ENCODE measurements at regions not wholly inside any gene's neighbourhood (a gene's known extent, or its start where the extent isn't known, plus 50 kb on each side); places are given as distances from the start of the nearest gene placed in this dataset.

GRCh38 chr3:189096092-189096491 lies 75.7 kb upstream of the TPRG1 start (continued):
- no peak for TF ChIP-seq CHD7 (IDR thresholded peaks at IDR 0.05; ENCODE audit: insufficient replicate concordance, low read length)
- TF ChIP-seq BACH1 (IDR thresholded peaks at IDR 0.05; ENCODE audit: low read length) = no peak
- no peak for TF ChIP-seq MAX (IDR thresholded peaks at IDR 0.05)
- TF ChIP-seq TAF1 (IDR thresholded peaks at IDR 0.05; ENCODE audit: low read depth, low read length) = no peak
